ENCODE measurements at regions not wholly inside any gene's neighbourhood (a gene's known extent, or its start where the extent isn't known, plus 50 kb on each side); places are given as distances from the start of the nearest gene placed in this dataset.

DNA sequence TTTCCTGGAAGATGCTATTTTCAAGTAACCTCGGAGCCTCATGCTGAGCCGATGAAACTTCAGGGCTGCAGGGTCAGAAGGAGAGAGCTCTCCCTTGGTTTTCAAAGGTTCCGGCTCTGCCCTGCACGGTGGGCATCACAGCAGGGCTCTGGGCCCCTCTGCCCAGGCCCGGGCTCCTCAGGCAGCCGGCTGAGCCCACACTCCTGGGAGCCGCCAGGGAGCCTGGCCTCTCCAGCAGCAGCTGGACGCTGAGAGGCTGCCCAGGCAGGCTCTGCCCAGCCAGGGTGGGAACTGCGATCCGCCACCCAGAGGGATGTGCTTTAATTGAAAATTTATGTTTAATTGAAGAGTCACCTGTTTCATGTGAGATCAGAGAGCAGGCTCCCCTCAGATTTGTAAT is 97.5 kb upstream of the MGMT start:
- TF ChIP-seq, protein P1, sequence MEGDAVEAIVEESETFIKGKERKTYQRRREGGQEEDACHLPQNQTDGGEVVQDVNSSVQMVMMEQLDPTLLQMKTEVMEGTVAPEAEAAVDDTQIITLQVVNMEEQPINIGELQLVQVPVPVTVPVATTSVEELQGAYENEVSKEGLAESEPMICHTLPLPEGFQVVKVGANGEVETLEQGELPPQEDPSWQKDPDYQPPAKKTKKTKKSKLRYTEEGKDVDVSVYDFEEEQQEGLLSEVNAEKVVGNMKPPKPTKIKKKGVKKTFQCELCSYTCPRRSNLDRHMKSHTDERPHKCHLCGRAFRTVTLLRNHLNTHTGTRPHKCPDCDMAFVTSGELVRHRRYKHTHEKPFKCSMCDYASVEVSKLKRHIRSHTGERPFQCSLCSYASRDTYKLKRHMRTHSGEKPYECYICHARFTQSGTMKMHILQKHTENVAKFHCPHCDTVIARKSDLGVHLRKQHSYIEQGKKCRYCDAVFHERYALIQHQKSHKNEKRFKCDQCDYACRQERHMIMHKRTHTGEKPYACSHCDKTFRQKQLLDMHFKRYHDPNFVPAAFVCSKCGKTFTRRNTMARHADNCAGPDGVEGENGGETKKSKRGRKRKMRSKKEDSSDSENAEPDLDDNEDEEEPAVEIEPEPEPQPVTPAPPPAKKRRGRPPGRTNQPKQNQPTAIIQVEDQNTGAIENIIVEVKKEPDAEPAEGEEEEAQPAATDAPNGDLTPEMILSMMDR (IDR thresholded peaks at IDR 0.05): no peak
- TF ChIP-seq, protein P2, sequence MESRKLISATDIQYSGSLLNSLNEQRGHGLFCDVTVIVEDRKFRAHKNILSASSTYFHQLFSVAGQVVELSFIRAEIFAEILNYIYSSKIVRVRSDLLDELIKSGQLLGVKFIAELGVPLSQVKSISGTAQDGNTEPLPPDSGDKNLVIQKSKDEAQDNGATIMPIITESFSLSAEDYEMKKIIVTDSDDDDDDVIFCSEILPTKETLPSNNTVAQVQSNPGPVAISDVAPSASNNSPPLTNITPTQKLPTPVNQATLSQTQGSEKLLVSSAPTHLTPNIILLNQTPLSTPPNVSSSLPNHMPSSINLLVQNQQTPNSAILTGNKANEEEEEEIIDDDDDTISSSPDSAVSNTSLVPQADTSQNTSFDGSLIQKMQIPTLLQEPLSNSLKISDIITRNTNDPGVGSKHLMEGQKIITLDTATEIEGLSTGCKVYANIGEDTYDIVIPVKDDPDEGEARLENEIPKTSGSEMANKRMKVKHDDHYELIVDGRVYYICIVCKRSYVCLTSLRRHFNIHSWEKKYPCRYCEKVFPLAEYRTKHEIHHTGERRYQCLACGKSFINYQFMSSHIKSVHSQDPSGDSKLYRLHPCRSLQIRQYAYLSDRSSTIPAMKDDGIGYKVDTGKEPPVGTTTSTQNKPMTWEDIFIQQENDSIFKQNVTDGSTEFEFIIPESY (IDR thresholded peaks at IDR 0.05; ENCODE audit: borderline replicate concordance, low read depth): no peak
- TF ChIP-seq, protein P3, sequence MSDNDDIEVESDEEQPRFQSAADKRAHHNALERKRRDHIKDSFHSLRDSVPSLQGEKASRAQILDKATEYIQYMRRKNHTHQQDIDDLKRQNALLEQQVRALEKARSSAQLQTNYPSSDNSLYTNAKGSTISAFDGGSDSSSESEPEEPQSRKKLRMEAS (IDR thresholded peaks at IDR 0.05; ENCODE audit: low read depth): no peak
- TF ChIP-seq RAD21 (IDR thresholded peaks at IDR 0.05; ENCODE audit: low read length) (no peak), TAF1 (IDR thresholded peaks at IDR 0.05; ENCODE audit: borderline replicate concordance, low read depth, low read length) (no peak), NFIC (IDR thresholded peaks at IDR 0.05; ENCODE audit: borderline replicate concordance) (no peak), FOXM1 (IDR thresholded peaks at IDR 0.05; ENCODE audit: low read depth) (no peak), POLR2AphosphoS5 (IDR thresholded peaks at IDR 0.05; ENCODE audit: low read depth, low read length) (no peak), MEF2A (IDR thresholded peaks at IDR 0.05; ENCODE audit: borderline replicate concordance, low read depth) (no peak), FOSL2 (IDR thresholded peaks at IDR 0.05; ENCODE audit: borderline replicate concordance, low read depth) (no peak)
